HG03280 (cell line): ENCODE measurements at regions not wholly inside any gene's neighbourhood (a gene's known extent, or its start where the extent isn't known, plus 50 kb on each side); places are given as distances from the start of the nearest gene placed in this dataset.
"Not testable (repeated sequence)": the region's sequence is repeated elsewhere in the genome, so short reads cannot be mapped to it uniquely, and the experiment has no call there.

ENCODE experiments used
- ATAC-seq: cut with Tn5 transposase; IDR thresholded peaks from one replicate; pipeline ENCODE4 v1.9.1; 2021; ENCODE audit warnings: mild to moderate bottlenecking, moderate library complexity; ENCODE audit not compliant: unreplicated experiment

GRCh38 chr14:84492685-84493084 is 1037.3 kb upstream of the FLRT2 start:
- no peak for ATAC-seq

GRCh38 chr14:84493779-84494178 is 1036.2 kb upstream of the FLRT2 start:
- ATAC-seq, result no peak

- no peak for ATAC-seq
Measured at GRCh38 chr14:84496677-84497076, 1033.3 kb upstream of the FLRT2 start.

- ATAC-seq, result not testable (repeated sequence)
Measured at GRCh38 chr14:84512823-84513222, 1017.1 kb upstream of the FLRT2 start.

- no peak for ATAC-seq
Measured at GRCh38 chr14:84519836-84520235, 1010.1 kb upstream of the FLRT2 start.

GRCh38 chr14:84520711-84521338 is 1009.1 kb upstream of the FLRT2 start:
- ATAC-seq, result no peak

GRCh38 chr14:84523746-84524145 is 1006.2 kb upstream of the FLRT2 start:
- ATAC-seq, result no peak

GRCh38 chr14:84527706-84528105 is 1002.2 kb upstream of the FLRT2 start:
- ATAC-seq, result no peak

GRCh38 chr14:84532016-84532415 is 997.9 kb upstream of the FLRT2 start:
- ATAC-seq, result no peak

GRCh38 chr14:84533181-84533725 is 996.7 kb upstream of the FLRT2 start:
- ATAC-seq, result no peak

- no peak for ATAC-seq
Measured at GRCh38 chr14:84533791-84534190, 996.2 kb upstream of the FLRT2 start.

GRCh38 chr14:84535484-84535883 is 994.5 kb upstream of the FLRT2 start:
- ATAC-seq, result no peak

GRCh38 chr14:84535976-84536375 is 994.0 kb upstream of the FLRT2 start:
- no peak for ATAC-seq

- ATAC-seq, result no peak
Measured at GRCh38 chr14:84541018-84541417, 988.9 kb upstream of the FLRT2 start.

- no peak for ATAC-seq
Measured at GRCh38 chr14:84543859-84544258, 986.1 kb upstream of the FLRT2 start.

GRCh38 chr14:84544486-84545131 is 985.3 kb upstream of the FLRT2 start:
- no peak for ATAC-seq

GRCh38 chr14:84546236-84546635 is 983.7 kb upstream of the FLRT2 start:
- ATAC-seq, result no peak

- ATAC-seq, result no peak
Measured at GRCh38 chr14:84554136-84554535, 975.8 kb upstream of the FLRT2 start.

GRCh38 chr14:84555493-84555892 is 974.5 kb upstream of the FLRT2 start:
- no peak for ATAC-seq

- ATAC-seq, result no peak
Measured at GRCh38 chr14:84566109-84566508, 963.8 kb upstream of the FLRT2 start.

- no peak for ATAC-seq
Measured at GRCh38 chr14:84575681-84576080, 954.3 kb upstream of the FLRT2 start.

- no peak for ATAC-seq
Measured at GRCh38 chr14:84579292-84579691, 950.7 kb upstream of the FLRT2 start.

- ATAC-seq, result no peak
Measured at GRCh38 chr14:84581041-84581440, 948.9 kb upstream of the FLRT2 start.
